HPDE6-E6E7 (cell line): ENCODE measurements at regions not wholly inside any gene's neighbourhood (a gene's known extent, or its start where the extent isn't known, plus 50 kb on each side); places are given as distances from the start of the nearest gene placed in this dataset.
"Not testable (repeated sequence)": the region's sequence is repeated elsewhere in the genome, so short reads cannot be mapped to it uniquely, and the experiment has no call there.

ENCODE experiments used
- DNase-seq: peaks from one replicate; pipeline ENCODE4 v3.0.0; 2011; ENCODE audit warnings: missing footprints; ENCODE audit errors: extremely low spot score

GRCh38 chr2:175687465-175687864, 314.6 kb downstream of the LNPK start:
- DNase-seq, result no peak

GRCh38 chr2:175686002-175686401, 316.1 kb downstream of the LNPK start:
- DNase-seq, result no peak

- no peak for DNase-seq
Measured at GRCh38 chr2:175684466-175684865, 317.6 kb downstream of the LNPK start.

- no peak for DNase-seq
Measured at GRCh38 chr2:175679728-175680127, 322.3 kb downstream of the LNPK start.

GRCh38 chr2:175679231-175679630, 322.8 kb downstream of the LNPK start:
- DNase-seq, result no peak

- no peak for DNase-seq
Measured at GRCh38 chr2:175677880-175678279, 324.2 kb downstream of the LNPK start.

- no peak for DNase-seq
Measured at GRCh38 chr2:175676813-175677212, 325.3 kb downstream of the LNPK start.

GRCh38 chr2:175668804-175669203, 333.3 kb downstream of the LNPK start:
- DNase-seq, result not testable (repeated sequence)

- no peak for DNase-seq
Measured at GRCh38 chr2:175662335-175662734, 339.7 kb downstream of the LNPK start.

- DNase-seq, result no peak
Measured at GRCh38 chr2:175648577-175649063, 353.4 kb downstream of the LNPK start.

GRCh38 chr2:175647058-175647457, 355.0 kb downstream of the LNPK start:
- DNase-seq, result no peak

DNA sequence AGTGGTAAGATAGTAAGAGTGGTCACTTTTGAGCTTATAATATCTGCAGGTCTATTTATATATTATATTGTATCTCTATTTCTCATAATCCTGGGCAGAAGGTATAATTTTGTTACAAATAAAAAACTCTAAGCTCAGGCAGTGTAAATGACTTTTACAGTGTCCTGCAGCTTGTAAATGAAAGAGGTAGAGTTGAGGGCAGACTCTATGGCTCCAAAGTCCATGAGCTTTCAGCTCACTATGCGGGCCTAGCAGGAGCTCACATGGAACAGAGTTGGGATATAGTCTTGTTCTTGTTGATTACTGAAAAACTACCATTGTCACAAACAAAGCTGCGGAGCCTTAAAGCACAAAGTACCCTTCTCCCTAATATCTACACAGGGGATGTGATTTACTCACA, 361.4 kb downstream of the LNPK start:
- DNase-seq, result no peak

DNA sequence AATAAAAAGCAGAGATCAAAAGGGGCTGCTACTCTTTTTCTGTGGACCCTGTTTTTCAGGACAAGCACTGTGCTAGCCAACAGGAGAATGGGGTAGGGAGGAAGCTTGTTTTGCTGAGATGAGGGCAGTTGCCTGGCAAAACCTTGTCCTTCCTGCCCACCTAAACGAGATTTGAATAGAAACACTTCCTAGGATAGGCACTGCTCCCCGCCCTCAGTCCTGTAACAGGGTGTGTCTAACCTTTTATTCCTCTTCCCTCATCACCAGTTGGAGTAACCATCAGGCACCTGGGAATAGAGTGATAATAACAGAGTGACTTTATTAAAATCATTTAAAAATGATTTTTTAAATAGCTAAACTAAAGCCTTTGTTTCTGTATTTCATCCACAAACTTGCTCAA, 368.8 kb downstream of the LNPK start:
- no peak for DNase-seq

- no peak for DNase-seq
Measured at GRCh38 chr2:175631245-175631623, 370.8 kb downstream of the LNPK start.

- peak; percentile 5 for DNase-seq
Measured at GRCh38 chr2:175630280-175631244, 371.5 kb downstream of the LNPK start.

DNA sequence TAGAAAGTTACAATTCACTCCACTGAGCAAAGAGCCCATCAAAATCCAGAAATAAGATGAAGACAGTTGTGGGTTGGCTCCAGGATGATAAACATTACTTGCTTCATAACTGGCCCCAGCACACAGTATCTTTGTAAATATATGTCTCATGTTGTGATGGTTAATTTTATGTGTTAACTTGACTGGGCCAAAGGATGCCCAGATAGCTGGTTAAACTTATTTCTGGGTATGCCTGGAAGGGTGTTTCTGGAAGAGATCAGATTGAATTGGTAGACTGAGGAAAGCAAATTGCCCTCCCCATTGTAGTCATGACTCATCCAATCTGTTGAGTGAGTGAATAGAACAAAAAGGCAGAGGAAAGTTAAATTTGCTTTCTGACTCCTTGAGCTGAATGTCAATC, 373.8 kb downstream of the LNPK start:
- DNase-seq, result no peak

DNA sequence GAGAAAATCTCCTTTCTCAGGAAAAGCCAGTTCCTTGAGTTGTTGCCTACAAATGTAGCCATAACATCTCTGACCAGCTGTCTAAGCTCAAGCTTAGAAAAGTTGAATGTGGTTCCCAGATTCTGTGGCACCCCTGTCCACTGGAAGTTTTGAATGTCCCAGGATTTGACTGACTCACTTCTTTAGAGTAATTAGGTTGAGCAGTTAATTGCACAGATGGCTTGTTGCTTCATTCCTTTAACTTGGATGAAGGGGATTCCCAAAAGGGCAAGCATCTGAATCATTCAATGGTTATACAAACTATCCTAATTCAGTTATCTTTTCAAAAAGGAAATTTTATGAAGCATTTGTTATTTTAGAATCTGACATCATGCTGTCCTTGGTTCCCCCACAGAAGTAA, 374.7 kb downstream of the LNPK start:
- no peak for DNase-seq

DNA sequence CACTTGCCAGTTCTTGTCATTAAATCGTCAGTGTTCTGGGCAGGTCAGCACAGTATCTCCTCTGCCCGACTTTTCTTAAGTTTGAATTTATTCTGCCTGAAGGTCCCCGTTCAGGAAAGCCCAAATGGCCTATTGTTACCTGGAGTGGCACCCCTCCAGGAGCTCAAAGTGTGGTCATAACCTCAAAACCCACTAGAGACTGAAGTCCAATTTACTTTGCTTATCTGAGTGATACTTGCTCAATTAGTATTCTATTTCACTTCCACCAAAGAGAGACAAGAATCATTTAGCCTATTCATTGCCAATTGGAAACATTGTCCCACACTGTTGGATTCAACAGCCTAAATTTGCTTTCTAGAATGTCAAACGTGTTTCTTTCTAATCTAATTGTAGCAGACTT, 375.3 kb downstream of the LNPK start:
- DNase-seq, result no peak

DNA sequence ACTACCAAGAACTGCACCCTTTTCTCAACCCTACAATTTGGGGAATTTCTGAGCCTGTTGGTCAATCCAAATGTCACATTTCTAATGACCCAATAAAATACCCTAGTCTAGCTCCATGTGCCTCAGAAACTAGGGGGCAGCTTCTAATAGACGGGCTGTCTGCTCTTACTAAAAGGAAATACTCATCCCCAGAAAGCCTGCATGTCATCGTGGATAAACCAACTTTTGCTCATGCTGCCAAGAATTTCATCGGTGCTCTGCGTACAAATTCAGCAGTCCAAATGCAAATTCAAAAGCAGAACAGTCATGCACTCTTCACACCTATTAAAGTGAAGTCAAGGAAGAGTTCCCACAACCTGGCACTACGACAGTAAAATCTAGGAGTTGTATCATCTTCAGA, 377.3 kb downstream of the LNPK start:
- no peak for DNase-seq

DNA sequence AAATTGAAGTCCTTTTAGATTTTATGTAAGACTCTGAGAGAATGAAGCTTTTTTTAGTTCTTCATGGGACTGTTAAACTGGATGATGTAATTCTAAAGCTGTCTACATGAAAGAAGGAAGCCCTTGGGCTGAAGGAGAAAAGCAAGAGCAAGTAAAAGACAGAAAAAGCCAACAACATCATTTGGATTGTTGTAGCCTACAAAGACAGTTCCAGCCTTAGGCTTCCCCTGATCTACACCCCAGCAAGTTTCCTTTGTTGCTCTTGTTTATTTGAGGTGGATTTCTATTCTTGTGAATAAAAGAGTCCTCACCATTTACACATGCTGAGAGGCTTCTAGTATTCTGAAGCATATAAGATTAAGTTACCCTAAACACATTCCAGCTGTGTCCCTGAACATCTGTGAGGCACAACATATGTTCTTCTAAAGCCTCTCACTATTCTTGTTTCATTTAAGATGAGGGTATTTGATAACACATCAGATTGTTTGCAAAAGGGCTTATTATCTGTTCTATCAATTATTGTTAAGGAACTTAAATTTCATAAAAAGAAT, 377.8 kb downstream of the LNPK start:
- no peak for DNase-seq

DNA sequence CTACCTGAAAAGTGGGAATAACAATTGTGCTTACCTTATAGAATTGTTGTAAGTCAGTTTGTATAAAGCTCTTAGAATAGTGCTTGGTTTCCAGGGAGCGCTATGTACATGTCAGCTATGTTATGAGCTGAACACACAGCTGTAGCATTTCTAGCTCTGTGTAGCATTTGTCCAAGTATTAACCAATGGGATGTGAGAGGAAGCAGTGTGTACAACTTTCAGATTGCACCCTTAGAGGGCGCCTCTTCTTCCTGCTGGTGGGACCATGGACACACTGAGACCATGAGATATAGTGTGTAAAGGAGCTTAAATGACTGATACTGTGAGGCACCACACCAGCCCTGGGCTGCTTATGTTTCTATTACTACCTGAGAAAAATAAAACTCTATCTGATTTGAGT, 380.2 kb downstream of the LNPK start:
- DNase-seq, result no peak

- no peak for DNase-seq
Measured at GRCh38 chr2:175620106-175620505, 382.0 kb downstream of the LNPK start.
